IPS DF 4.7 (cell line): ENCODE measurements at regions not wholly inside any gene's neighbourhood (a gene's known extent, or its start where the extent isn't known, plus 50 kb on each side); places are given as distances from the start of the nearest gene placed in this dataset.
"Not testable (repeated sequence)": the region's sequence is repeated elsewhere in the genome, so short reads cannot be mapped to it uniquely, and the experiment has no call there.

Experiments
- DNase-seq: peaks from one replicate; pipeline ENCODE4 v3.0.0-alpha.2; 2013; ENCODE audit warnings: low spot score; ENCODE audit errors: extremely low read depth

DNA sequence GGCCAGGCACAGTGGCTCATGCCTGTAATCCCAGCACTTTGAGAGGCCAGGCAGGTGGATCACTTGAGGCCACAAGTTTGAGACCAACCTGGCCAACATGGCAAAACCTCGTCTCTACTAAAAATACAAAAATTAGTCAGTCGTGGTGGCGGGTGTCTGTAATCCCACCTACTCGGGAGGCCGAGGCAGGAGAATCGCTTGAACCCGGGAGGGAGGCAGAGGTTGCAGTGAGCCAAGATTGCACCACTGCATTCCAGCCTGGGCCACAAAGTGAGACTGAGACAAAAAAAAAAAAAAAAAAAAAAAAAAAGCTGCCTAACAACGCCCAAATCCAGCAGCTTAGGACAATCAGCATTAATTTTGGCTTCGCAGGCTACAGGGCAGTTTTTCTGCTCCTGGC is 167.1 kb downstream of the GOSR1 start:
- DNase-seq, result not testable (repeated sequence)

- not testable (repeated sequence) for DNase-seq
Observed at GRCh38 chr17:30641428-30641827, 164.2 kb downstream of the GOSR1 start.

DNA sequence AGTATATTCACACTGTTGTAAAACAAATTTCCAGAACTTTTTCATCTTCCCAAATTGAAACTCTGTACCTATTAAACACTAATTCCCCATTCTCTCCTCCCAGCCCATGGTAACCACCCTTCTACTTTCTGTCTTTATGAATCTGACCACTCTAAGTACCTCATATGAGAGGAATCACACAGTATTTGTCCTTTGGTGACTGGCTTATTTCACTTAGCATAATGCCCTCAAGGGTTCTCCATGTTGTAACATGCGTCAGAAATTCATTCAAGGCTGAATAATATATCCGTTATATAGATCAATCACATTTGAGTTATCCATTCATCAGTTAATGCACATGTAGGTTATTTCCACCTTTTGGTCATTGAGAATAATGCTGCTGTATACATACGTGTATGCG is 162.2 kb downstream of the GOSR1 start:
- not testable (repeated sequence) for DNase-seq

- DNase-seq, result not testable (repeated sequence)
Observed at GRCh38 chr17:30638968-30639367, 161.8 kb downstream of the GOSR1 start.

GRCh38 chr17:30631651-30632050 is 154.4 kb downstream of the GOSR1 start:
- not testable (repeated sequence) for DNase-seq

- not testable (repeated sequence) for DNase-seq
Observed at GRCh38 chr17:30625380-30625779, 148.2 kb downstream of the GOSR1 start.

DNA sequence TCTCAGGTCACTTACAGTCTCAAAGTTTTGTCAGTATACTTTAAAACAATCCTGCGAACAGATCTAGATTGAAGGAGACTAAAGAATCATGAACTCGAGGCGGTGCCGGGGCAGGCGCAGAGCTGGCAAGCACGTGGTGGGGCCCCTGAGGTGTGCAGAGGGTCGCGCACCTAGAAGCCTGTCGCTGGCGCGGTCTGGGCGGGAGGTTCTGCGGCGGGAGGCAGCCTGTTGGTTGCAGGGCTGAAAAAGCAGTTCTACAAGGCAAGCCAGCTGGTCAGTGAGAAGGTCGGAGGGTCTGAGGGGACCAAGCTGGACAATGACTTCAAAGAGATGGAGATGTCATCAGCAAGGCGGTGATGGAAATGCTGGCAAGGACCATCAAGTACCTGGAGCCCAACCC is 147.0 kb downstream of the GOSR1 start:
- not testable (repeated sequence) for DNase-seq

- DNase-seq, result not testable (repeated sequence)
Observed at GRCh38 chr17:30609682-30610081, 132.5 kb downstream of the GOSR1 start.

- DNase-seq, result no peak
Observed at GRCh38 chr17:30605523-30605922, 128.3 kb downstream of the GOSR1 start.

GRCh38 chr17:30605027-30605426 is 127.8 kb downstream of the GOSR1 start:
- DNase-seq, result no peak

DNA sequence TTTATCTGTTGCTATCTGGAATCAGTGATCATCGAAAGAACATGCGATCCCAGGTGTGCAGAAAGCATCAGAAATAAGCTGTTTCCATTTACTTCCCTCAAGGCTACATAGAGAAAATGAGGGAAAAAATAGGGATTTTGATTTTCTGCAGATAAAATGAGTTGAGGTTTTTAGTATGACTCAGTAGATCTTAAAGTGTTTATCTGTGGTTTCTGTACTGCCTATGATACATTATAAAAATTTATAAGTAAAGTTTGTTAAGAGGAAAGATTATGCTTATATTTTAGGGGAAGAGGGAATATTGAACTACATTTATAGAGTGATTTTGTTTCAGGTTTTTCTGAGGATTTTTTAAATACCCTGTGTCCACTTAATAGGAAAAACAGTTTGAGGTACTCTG is 125.2 kb downstream of the GOSR1 start:
- not testable (repeated sequence) for DNase-seq

- not testable (repeated sequence) for DNase-seq
Observed at GRCh38 chr17:30601984-30602383, 124.8 kb downstream of the GOSR1 start.

- no peak for DNase-seq
Observed at GRCh38 chr17:30600830-30601494, 123.8 kb downstream of the GOSR1 start.

- peak; percentile 56 for DNase-seq
Observed at GRCh38 chr17:30600060-30600829, 123.0 kb downstream of the GOSR1 start.

- DNase-seq, result no peak
Observed at GRCh38 chr17:30599428-30600059, 122.3 kb downstream of the GOSR1 start.

GRCh38 chr17:30597776-30598288 is 120.6 kb downstream of the GOSR1 start:
- DNase-seq, result no peak

DNA sequence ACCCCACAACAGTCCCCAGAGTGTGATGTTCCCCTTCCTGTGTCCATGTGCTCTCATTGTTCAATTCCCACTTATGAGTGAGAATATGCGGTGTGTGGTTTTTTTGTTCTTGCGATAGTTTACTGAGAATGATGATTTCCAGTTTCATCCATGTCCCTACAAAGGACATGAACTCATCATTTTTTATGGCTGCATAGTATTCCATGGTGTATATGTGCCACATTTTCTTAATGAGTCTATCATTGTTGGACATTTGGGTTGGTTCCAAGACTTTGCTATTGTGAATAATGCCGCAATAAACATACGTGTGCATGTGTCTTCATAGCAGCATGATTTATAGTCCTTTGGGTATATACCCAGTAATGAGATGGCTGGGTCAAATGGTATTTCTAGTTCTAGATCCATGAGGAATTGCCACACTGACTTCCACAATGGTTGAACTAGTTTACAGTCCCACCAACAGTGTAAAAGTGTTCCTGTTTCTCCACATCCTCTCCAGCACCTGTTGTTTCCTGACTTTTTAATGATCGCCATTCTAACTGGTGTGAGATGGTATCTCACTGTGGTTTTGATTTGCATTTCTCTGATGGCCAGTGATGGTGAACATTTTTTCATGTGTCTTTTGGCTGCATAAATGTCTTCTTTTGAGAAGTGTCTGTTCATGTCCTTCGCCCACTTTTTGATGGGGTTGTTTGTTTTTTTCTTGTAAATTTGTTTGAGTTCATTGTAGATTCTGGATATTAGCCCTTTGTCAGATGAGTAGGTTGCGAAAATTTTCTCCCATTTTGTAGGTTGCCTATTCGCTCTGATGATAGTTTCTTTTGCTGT is 120.0 kb downstream of the GOSR1 start:
- DNase-seq, result not testable (repeated sequence)

GRCh38 chr17:30594953-30595371 is 117.8 kb downstream of the GOSR1 start:
- DNase-seq, result not testable (repeated sequence)

GRCh38 chr17:30594223-30594952 is 117.2 kb downstream of the GOSR1 start:
- no peak for DNase-seq

GRCh38 chr17:30590081-30590733 is 113.0 kb downstream of the GOSR1 start:
- DNase-seq, result no peak
